LoVo (cell line): ENCODE measurements at regions not wholly inside any gene's neighbourhood (a gene's known extent, or its start where the extent isn't known, plus 50 kb on each side); places are given as distances from the start of the nearest gene placed in this dataset.
A peak's percentile ranks its signal among the peaks of the same experiment; 100 is the strongest.
"Not testable (repeated sequence)": the region's sequence is repeated elsewhere in the genome, so short reads cannot be mapped to it uniquely, and the experiment has no call there.

Source experiments
- DNase-seq: peaks from one replicate; pipeline ENCODE4 v3.0.0-alpha.2; 2016; ENCODE audit warnings: low spot score

GRCh38 chr12:75705749-75706711 lies 194.6 kb upstream of the KRR1 start:
- peak; percentile 60 for DNase-seq

DNA sequence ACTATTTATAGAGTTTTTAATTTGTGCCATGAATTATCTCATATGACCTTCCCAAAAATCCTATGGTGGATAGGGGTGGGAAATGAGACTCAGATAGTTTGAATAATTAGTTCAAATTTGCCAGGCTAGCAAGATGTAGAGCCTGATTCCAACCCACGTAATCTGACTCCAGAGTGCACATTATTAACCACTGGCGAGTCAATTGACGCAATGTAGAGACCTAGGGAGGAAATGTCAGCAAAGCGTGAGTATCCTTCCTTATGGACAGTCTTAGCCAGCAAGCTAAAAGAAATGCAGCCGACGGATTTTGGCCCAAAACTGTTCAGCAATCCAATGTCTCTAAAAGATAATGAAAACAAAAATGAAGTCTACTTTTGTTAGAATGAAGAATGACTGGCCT lies 193.3 kb upstream of the KRR1 start:
- no peak for DNase-seq

- no peak for DNase-seq
These were observed 192.8 kb upstream of the KRR1 start for GRCh38 chr12:75704208-75704607.

DNA sequence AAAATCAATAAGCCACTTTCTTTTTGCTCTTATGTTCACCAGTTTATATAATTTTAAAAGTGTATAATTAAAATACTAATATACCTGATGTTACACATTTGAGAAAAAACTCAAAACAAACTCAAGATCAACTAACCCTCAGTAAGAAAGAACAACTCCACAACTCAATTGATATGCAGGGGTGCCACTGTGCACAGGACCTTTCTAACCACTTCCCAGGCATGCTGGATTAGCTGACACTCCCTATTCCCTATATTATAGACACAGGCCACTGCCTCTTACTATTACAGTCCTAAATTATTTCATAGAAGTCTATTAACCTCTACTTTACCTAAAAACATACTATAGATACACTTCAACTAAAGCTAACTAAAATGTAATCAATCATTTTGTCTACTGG lies 191.7 kb upstream of the KRR1 start:
- no peak for DNase-seq

DNA sequence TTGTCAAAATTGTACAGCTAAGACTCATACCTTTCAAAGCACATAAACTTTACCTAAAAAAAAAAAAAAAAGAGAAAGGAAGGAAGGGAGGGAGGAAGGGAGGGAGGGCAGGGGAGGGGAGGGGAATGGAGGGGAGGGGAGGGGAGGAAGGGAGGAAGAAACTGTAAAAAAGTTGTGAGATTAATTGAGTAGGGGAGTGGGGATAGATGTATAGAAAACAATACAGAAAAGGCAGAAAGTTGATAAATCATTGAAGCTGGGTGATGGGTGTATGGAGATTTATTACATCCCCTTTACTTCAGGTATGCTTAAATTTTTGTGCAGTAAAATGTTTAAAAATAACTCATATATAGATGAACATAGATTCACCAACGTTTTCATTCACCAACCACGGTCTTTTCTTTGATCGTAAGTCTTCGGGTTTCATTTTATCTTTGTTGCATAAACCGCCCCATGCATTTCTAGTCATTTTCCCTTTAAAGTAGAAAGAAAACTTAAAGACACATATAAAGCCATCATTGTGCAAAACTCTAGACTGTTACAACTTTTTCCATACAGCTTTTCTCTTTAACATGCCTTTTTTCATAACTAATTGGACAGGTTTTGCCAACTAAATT lies 191.2 kb upstream of the KRR1 start:
- no peak for DNase-seq

GRCh38 chr12:75701859-75702258 lies 190.4 kb upstream of the KRR1 start:
- no peak for DNase-seq

GRCh38 chr12:75699728-75700496 lies 188.5 kb upstream of the KRR1 start:
- DNase-seq = no peak

DNA sequence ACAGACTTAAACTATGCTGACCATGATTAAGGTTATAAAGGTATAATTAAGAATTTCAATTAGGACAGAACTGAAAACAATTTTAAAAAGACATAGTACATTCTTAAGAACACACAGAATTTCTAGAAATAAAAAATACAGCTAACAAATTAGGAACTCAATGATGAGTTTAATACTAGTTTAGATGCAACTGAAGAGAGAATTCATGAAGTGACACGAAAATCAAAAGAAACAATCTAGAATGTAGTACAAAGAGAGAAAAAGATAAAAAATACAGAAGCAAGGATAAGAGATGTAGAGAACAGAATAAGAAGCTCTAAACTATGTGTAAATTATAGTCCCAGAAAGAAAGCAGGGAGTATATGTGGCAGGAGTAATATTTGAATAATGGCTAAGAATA lies 187.8 kb upstream of the KRR1 start:
- no peak for DNase-seq

DNA sequence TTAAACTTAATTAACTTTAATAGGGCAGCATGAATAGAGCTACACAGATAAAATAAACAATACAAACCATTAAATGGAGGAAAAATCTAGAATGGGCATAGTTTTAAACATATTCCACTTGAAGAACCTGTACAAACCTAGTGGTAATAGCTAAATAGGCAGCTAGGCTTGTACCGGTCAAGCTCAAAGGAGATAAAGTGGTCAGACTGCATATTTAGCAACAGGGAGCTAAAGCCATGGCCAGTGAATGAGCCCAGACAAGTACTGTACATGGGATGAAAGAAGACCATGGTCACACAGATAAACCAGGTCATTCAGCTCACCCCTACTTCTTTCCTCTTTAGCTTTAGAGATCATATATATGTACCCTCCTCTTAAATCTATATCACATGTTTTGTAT lies 186.6 kb upstream of the KRR1 start:
- no peak for DNase-seq

DNA sequence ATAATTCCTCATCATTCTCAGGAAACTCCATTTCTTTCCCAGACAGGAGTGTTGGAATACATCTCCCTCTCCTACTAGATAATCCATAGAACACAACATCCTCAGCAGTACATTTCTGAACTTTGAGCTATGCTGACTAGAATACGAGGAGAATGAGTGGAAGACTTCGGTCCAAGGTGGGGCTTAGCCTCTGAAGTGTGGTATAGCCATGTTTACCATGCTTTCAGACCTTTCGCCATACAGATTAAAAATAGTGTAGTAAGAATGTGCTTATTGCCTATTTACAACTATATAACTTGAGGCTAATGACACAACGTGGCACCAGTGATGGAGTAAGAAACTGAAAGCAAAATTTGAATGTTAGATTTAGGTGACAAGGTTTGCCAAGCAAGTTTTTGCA lies 184.5 kb upstream of the KRR1 start:
- DNase-seq = no peak

GRCh38 chr12:75694534-75695268 lies 183.3 kb upstream of the KRR1 start:
- DNase-seq = no peak

GRCh38 chr12:75692876-75693275 lies 181.5 kb upstream of the KRR1 start:
- DNase-seq = no peak

GRCh38 chr12:75690296-75690955 lies 179.0 kb upstream of the KRR1 start:
- no peak for DNase-seq

GRCh38 chr12:75686233-75686632 lies 174.8 kb upstream of the KRR1 start:
- not testable (repeated sequence) for DNase-seq

DNA sequence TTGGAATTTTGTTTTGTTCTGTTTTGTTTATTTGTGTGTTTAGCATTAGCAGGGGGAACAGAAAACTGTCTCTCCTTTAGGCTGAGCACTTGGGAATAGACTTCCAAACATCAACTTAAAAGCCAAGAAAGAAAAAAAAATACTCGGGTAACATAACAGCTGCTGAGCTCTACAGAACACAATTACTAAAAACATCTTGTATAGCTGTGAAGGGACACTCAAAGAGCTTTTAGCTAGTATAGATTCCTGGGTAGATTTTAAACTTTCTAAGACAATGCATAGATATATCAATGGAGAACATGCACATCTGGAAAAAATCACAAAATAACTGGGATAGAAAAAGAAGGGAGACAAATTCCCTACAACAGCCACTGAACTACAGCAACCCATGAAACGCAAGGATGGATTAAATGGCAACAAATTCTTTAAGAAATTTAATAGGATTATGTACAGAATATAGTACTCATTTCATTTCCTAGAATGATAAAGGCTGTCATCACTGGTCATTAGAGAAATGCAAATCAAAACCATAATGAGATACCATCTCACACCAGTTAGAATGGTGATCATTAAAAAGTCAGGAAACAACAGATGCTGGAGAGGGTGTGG lies 174.3 kb upstream of the KRR1 start:
- DNase-seq = no peak

DNA sequence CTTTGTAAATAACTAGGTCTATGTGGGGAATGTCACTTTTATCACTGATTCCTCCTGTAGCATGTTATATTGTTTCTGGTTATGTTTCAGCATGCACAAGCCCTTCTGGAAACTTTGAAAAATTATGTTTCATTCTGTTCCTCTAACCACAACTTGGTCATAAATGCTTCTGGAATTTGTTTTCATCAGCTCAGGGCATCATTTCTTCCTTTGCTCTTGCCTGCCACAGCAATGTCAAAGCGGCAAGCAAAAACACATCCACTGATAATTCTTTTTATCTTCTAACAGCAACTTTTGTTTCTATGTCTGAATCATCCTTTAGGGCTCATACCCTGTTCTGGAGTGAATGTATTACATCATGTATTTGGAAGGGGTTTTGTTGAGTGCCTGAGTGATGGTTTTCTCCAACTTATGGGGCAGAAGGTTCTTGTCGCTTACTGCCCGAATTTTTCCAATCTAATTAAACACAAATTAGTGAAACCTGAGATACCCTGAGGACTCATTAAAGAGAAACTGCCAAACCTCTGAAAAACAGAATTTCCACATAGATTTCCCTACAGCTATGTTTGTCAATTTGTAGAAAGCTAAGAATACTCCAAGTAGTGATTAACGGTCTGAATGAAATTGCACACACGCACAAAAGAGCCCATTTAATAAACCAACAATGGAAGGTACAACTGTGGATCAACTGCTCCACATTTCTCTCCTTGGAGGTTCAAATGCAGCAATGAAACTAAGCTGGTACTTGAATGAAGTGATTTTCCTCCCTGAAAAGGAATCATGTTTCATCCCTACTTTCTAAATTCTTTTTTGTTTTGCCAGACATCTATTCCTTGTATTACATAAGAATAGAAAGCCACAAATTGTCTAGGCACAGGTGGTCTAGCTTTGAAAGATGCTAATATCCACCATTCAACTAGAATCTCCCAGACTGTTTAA lies 173.5 kb upstream of the KRR1 start:
- no peak for DNase-seq

- DNase-seq = not testable (repeated sequence)
These were observed 172.7 kb upstream of the KRR1 start for GRCh38 chr12:75683995-75684586.

- no peak for DNase-seq
These were observed 171.8 kb upstream of the KRR1 start for GRCh38 chr12:75683220-75683619.

GRCh38 chr12:75677522-75677921 lies 166.1 kb upstream of the KRR1 start:
- no peak for DNase-seq

DNA sequence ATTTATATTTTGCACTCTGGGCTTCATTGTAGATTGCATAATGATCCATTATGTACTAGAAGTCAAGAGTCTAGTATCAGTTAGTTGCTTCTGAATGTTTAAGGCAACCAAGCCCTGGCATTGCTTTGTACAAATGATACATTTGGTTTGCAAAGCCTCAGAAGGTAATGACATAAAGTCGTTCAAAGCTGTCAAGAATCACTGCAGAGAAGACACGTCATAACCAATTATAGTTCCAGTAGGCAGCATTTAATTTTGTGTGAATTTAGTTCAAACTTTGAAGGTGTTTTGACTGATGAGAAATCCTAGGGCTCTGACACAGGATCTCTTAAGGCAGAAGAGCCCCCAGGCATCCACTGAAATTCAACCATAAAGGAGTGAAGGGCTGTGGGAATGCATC lies 163.0 kb upstream of the KRR1 start:
- DNase-seq = no peak
